ENCODE measurements at regions not wholly inside any gene's neighbourhood (a gene's known extent, or its start where the extent isn't known, plus 50 kb on each side); places are given as distances from the start of the nearest gene placed in this dataset.

GRCh38 chr12:68451261-68452077 lies 119.3 kb upstream of the MDM1 start:
- no peak for DNase-seq

GRCh38 chr12:68452078-68452715 lies 120.0 kb upstream of the MDM1 start:
- DNase-seq: no peak

- no peak for DNase-seq
Measured at GRCh38 chr12:68453278-68453677, 121.1 kb upstream of the MDM1 start.

- DNase-seq: no peak
Measured at GRCh38 chr12:68453876-68454275, 121.7 kb upstream of the MDM1 start.

- no peak for DNase-seq
Measured at GRCh38 chr12:68454892-68455291, 122.7 kb upstream of the MDM1 start.

- DNase-seq: no peak
Measured at GRCh38 chr12:68455691-68456345, 123.7 kb upstream of the MDM1 start.

GRCh38 chr12:68458866-68459265 lies 126.7 kb upstream of the MDM1 start:
- no peak for DNase-seq

GRCh38 chr12:68460236-68460635 lies 128.1 kb upstream of the MDM1 start:
- no peak for DNase-seq

- no peak for DNase-seq
Measured at GRCh38 chr12:68461645-68462044, 129.5 kb upstream of the MDM1 start.

- DNase-seq: no peak
Measured at GRCh38 chr12:68462803-68463202, 130.6 kb upstream of the MDM1 start.

- no peak for DNase-seq
Measured at GRCh38 chr12:68465227-68465626, 133.1 kb upstream of the MDM1 start.

GRCh38 chr12:68467514-68467913 lies 135.4 kb upstream of the MDM1 start:
- DNase-seq: no peak

- no peak for DNase-seq
Measured at GRCh38 chr12:68468036-68468435, 135.9 kb upstream of the MDM1 start.

GRCh38 chr12:68469113-68469512 lies 137.0 kb upstream of the MDM1 start:
- no peak for DNase-seq

- no peak for DNase-seq
Measured at GRCh38 chr12:68470664-68471328, 138.6 kb upstream of the MDM1 start.

- DNase-seq: no peak
Measured at GRCh38 chr12:68474467-68475204, 136.1 kb upstream of the RAP1B start.

GRCh38 chr12:68476794-68477193 lies 133.9 kb upstream of the RAP1B start:
- no peak for DNase-seq

GRCh38 chr12:68477261-68477772 lies 133.4 kb upstream of the RAP1B start:
- no peak for DNase-seq

GRCh38 chr12:68477906-68478305 lies 132.8 kb upstream of the RAP1B start:
- DNase-seq: no peak

- DNase-seq: no peak
Measured at GRCh38 chr12:68478516-68479260, 132.0 kb upstream of the RAP1B start.

GRCh38 chr12:68479261-68479895 lies 131.3 kb upstream of the RAP1B start:
- DNase-seq: no peak

Measured in NCI-H524 (cell line).